IMR-90 (cell line): ENCODE measurements at regions not wholly inside any gene's neighbourhood (a gene's known extent, or its start where the extent isn't known, plus 50 kb on each side); places are given as distances from the start of the nearest gene placed in this dataset.

Experiments used
- ATAC-seq: fragments of 200-7000 bp; cut with Tn5 transposase; 2 replicates; pipeline ENCODE4 v1.9.1; 2020; ENCODE audit warnings: low read depth, mild to moderate bottlenecking, moderate library complexity
- BruUV-seq: library from RNA; stranded (reverse); fragments of 400-500 nt; replicated peaks from 2 replicates; lab custom pipeline; 2021; lab: Mats Ljungman, UMichigan
- CTCF ChIA-PET: fragments of 300-600 bp; formaldehyde crosslinking; extraction: SDS; loops from one replicate; lab custom pipeline; 2021; ENCODE audit warnings: antibody characterized with exemption; lab: Yijun Ruan, JAX
- POLR2A ChIA-PET: fragments of 300-600 bp; sonication (Branson Sonifier 250); formaldehyde crosslinking; loops from one replicate; lab custom pipeline; 2022; ENCODE audit warnings: antibody characterized with exemption; ENCODE audit not compliant: unreplicated experiment; lab: Charles Lee
- DNase-seq: peaks from one replicate; pipeline ENCODE4 v3.0.0; 2013
- H2AFZ ChIP-seq: replicated peaks from 2 replicates; pipeline ENCODE3; 2013; ENCODE audit warnings: low read length, mild to moderate bottlenecking; ENCODE audit not compliant: poor library complexity
- H2AK5ac ChIP-seq: 2 replicates; pipeline ENCODE4 v1.6.1; 2013; ENCODE audit warnings: low read depth, low read length, inconsistent platforms
- H2AK9ac ChIP-seq: replicated peaks from 2 replicates; pipeline ENCODE3; 2013; ENCODE audit warnings: mild to moderate bottlenecking, low read depth, low read length, moderate library complexity; ENCODE audit not compliant: poor library complexity
- H2BK120ac ChIP-seq: 2 replicates; pipeline ENCODE4 v1.6.1; 2013; ENCODE audit warnings: low read depth, low read length, inconsistent platforms
- H2BK15ac ChIP-seq: 3 replicates; pipeline ENCODE4 v1.6.1; 2013; ENCODE audit warnings: low read depth, low read length, inconsistent platforms
- H2BK20ac ChIP-seq: 2 replicates; pipeline ENCODE4 v1.6.1; 2013; ENCODE audit warnings: low read depth, mild to moderate bottlenecking, inconsistent platforms, low read length, moderate library complexity
- H2BK5ac ChIP-seq: 2 replicates; pipeline ENCODE4 v1.6.1; 2013; ENCODE audit warnings: mild to moderate bottlenecking, low read depth, low read length, inconsistent platforms; ENCODE audit not compliant: poor library complexity, severe bottlenecking
- H3K14ac ChIP-seq: replicated peaks from 2 replicates; pipeline ENCODE4 v1.6.1; 2013; ENCODE audit warnings: low read depth, low read length, inconsistent platforms
- H3K18ac ChIP-seq: 2 replicates; pipeline ENCODE4 v1.6.1; 2013; ENCODE audit warnings: low read depth, low read length, control low read depth
- H3K23ac ChIP-seq: 2 replicates; pipeline ENCODE4 v1.6.1; 2013; ENCODE audit warnings: low read depth, low read length, inconsistent platforms
- H3K27ac ChIP-seq: 2 replicates; pipeline ENCODE4 v1.5.1; 2013; ENCODE audit warnings: mild to moderate bottlenecking, control low read depth, low read length; ENCODE audit not compliant: insufficient read depth
- H3K27me3 ChIP-seq: 2 replicates; pipeline ENCODE4 v1.6.1; 2013; ENCODE audit warnings: low read length; ENCODE audit not compliant: control insufficient read depth, insufficient read depth
- H3K36me3 ChIP-seq: 2 replicates; pipeline ENCODE4 v1.6.1; 2013; ENCODE audit warnings: low read length, mixed read lengths; ENCODE audit not compliant: control insufficient read depth, insufficient read depth
- H3K4ac ChIP-seq: 2 replicates; pipeline ENCODE4 v1.6.1; 2013; ENCODE audit warnings: low read depth, low read length, inconsistent platforms
- H3K4me1 ChIP-seq: 2 replicates; pipeline ENCODE4 v1.6.1; 2013; ENCODE audit warnings: low read length, mixed read lengths; ENCODE audit not compliant: control insufficient read depth, insufficient read depth
- H3K4me2 ChIP-seq: 2 replicates; pipeline ENCODE4 v1.6.1; 2013; ENCODE audit warnings: low read depth, mild to moderate bottlenecking, control low read depth, low read length, moderate library complexity
- H3K4me3 ChIP-seq: 2 replicates; pipeline ENCODE4 v1.5.1; 2013; ENCODE audit warnings: low read depth, mild to moderate bottlenecking, control low read depth, low read length, moderate library complexity; ENCODE audit not compliant: insufficient read depth
- H3K56ac ChIP-seq: 2 replicates; pipeline ENCODE4 v1.6.1; 2013; ENCODE audit warnings: low read length, inconsistent platforms; ENCODE audit not compliant: insufficient read depth; ENCODE audit errors: extremely low read depth
- H3K79me1 ChIP-seq, 2 experiments: 2 replicates each; pipeline ENCODE4 v1.6.1; 2013; ENCODE audit warnings: low read length in 2 of 2, inconsistent platforms in 1 of 2, low read depth in 1 of 2
- H3K9ac ChIP-seq: 2 replicates; pipeline ENCODE4 v1.6.1; 2013; ENCODE audit warnings: low read depth, low read length, control low read depth
- H3K9me1 ChIP-seq: 2 replicates; pipeline ENCODE4 v1.6.1; 2013; ENCODE audit warnings: low read length, inconsistent platforms; ENCODE audit not compliant: insufficient read depth
- H3K9me3 ChIP-seq: 2 replicates; pipeline ENCODE4 v1.6.1; 2013; ENCODE audit warnings: low read length; ENCODE audit not compliant: control insufficient read depth, insufficient read depth
- H4K20me1 ChIP-seq: 2 replicates; pipeline ENCODE4 v1.6.1; 2013; ENCODE audit warnings: low read length, inconsistent platforms; ENCODE audit not compliant: insufficient read depth
- H4K5ac ChIP-seq: 2 replicates; pipeline ENCODE4 v1.6.1; 2013; ENCODE audit warnings: mild to moderate bottlenecking, low read depth, low read length, control low read depth
- H4K8ac ChIP-seq, 2 experiments: 2 replicates each; pipeline ENCODE4 v1.6.1; 2013; ENCODE audit warnings: low read depth in 2 of 2, low read length in 2 of 2, control low read depth in 1 of 2, inconsistent platforms in 1 of 2
- H4K91ac ChIP-seq: 2 replicates; pipeline ENCODE4 v1.6.1; 2013; ENCODE audit warnings: low read depth, low read length, inconsistent platforms; ENCODE audit not compliant: insufficient read depth
- BHLHE40 ChIP-seq: fragments of 150-350 bp; IDR thresholded peaks from 2 replicates; pipeline ENCODE4 v1.6.1; 2016; ENCODE audit warnings: mild to moderate bottlenecking, low read depth, low read length
- CEBPB ChIP-seq: IDR thresholded peaks from 2 replicates; pipeline ENCODE4 v1.6.1; 2012; ENCODE audit warnings: low read depth, low read length, improper control_type of control experiment
- CHD1 ChIP-seq: IDR thresholded peaks from 2 replicates; pipeline ENCODE4 v1.6.1; 2012; ENCODE audit warnings: low read depth, low read length, improper control_type of control experiment
- FOS ChIP-seq: fragments of 150-350 bp; IDR thresholded peaks from 2 replicates; pipeline ENCODE4 v1.6.1; 2016; ENCODE audit warnings: low read depth, low read length
- MAFK ChIP-seq: IDR thresholded peaks from 2 replicates; pipeline ENCODE4 v1.6.1; 2012; ENCODE audit warnings: low read depth, low read length, improper control_type of control experiment
- MAZ ChIP-seq: IDR thresholded peaks from 2 replicates; pipeline ENCODE4 v1.6.1; 2012; ENCODE audit warnings: low read depth, mild to moderate bottlenecking, low read length, improper control_type of control experiment, moderate library complexity, borderline replicate concordance
- MXI1 ChIP-seq: IDR thresholded peaks from 2 replicates; pipeline ENCODE4 v1.6.1; 2012; ENCODE audit warnings: low read depth, mild to moderate bottlenecking, low read length, moderate library complexity, borderline replicate concordance
- NFE2L2 ChIP-seq: fragments of 150-350 bp; IDR thresholded peaks from 2 replicates; pipeline ENCODE4 v1.6.1; 2016; ENCODE audit warnings: low read depth, mild to moderate bottlenecking, low read length
- POLR2A ChIP-seq: IDR thresholded peaks from 2 replicates; pipeline ENCODE4 v1.6.1; 2012; ENCODE audit warnings: mild to moderate bottlenecking, low read depth, low read length
- RAD21 ChIP-seq: IDR thresholded peaks from 2 replicates; pipeline ENCODE4 v1.6.1; 2012; ENCODE audit warnings: low read length, improper control_type of control experiment
- RCOR1 ChIP-seq: IDR thresholded peaks from 2 replicates; pipeline ENCODE4 v1.6.1; 2012; ENCODE audit warnings: mild to moderate bottlenecking, low read length, improper control_type of control experiment; ENCODE audit not compliant: insufficient replicate concordance
- RFX5 ChIP-seq: IDR thresholded peaks from 2 replicates; pipeline ENCODE4 v1.8.0; 2012; ENCODE audit warnings: low read depth, mild to moderate bottlenecking, low read length, moderate library complexity
- SMC3 ChIP-seq: fragments of 150-350 bp; IDR thresholded peaks from 2 replicates; pipeline ENCODE4 v1.6.1; 2016; ENCODE audit warnings: low read depth, mild to moderate bottlenecking, antibody characterized with exemption, low read length, moderate library complexity
- WGBS, 2 experiments: methylation state at CpG; one replicate each; pipeline versions ENCODE4 v1.1.5 to v1.1.7; 2013; ENCODE audit warnings: missing lambda C conversion rate in 2 of 2; ENCODE audit not compliant: insufficient read length in 1 of 2; ENCODE audit errors: extremely low coverage in 2 of 2; 5-methylcytosine and 5-hydroxymethylcytosine counted together
- dilution Hi-C: fragments of 300-500 bp; cut with HindIII; formaldehyde crosslinking; loops from one replicate; pipeline ENCODE4 v1.14.3; 2018; ENCODE audit warnings: low sequenced_read_pairs; ENCODE audit not compliant: unreplicated experiment
- in situ Hi-C: fragments of 300-500 bp; cut with MboI; formaldehyde crosslinking; loops from 3 replicates; pipeline ENCODE4 v1.14.3; 2019; ENCODE audit warnings: low sequenced_read_pairs, inconsistent platforms, mixed read lengths
- intact Hi-C: fragments of 100-400 bp; cut with micrococcal nuclease; formaldehyde crosslinking; loops from 2 replicates; pipeline ENCODE4 v1.10.0; 2022
- TF ChIP-seq, protein P1 (sequence below): conservative IDR thresholded peaks from 2 replicates; pipeline ENCODE4 v1.5.1; 2012; ENCODE audit warnings: mild to moderate bottlenecking, low read depth, low read length, improper control_type of control experiment
- TF ChIP-seq, protein P2 (sequence below): fragments of 150-350 bp; IDR thresholded peaks from 2 replicates; pipeline ENCODE4 v1.6.1; 2017; ENCODE audit warnings: mild to moderate bottlenecking, antibody characterized with exemption, low read length, low read depth
- TF ChIP-seq, protein P3 (sequence below): fragments of 150-350 bp; IDR thresholded peaks from 2 replicates; pipeline ENCODE4 v1.6.1; 2016; ENCODE audit warnings: low read depth, mild to moderate bottlenecking, low read length, moderate library complexity, borderline replicate concordance

DNA sequence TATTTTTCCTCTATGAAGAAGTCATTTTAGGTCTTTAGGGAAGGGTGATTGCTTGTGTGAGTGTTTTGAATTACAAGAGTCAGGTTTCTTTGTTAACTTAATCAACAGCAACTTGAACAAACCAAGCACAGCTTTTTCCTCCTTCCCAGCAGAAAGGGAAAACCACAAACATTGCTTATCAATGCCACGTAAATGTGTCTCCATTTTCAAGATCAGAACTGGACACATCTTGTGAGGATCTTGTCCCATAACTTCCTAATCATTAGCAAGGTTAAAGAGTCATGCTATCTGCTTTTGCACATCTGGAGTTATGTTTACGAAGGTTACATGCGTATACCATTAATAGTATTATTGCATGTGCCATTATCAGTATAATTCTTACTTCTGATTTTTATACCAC is 248.0 kb upstream of the FLRT2 start:
- DNase-seq: no peak

More for the DNA sequence above, 248.0 kb upstream of the FLRT2 start:
- no peak overlapping the region for H3K23ac ChIP-seq
- no peak overlapping the region for H3K4ac ChIP-seq
- no peaks in the 10 kb centered on the region for H3K27me3 ChIP-seq
- in situ Hi-C loops: no loop called here
- no peak overlapping the region for H3K27ac ChIP-seq
- ChIA-PET POLR2A (no interaction called here), CTCF (no interaction called here)
- no peak overlapping the region for H2BK5ac ChIP-seq
- no CpG with 5 or more reads among the region's 3 CpGs for WGBS, 2 experiments
- dilution Hi-C loops: no loop called here
- no peak overlapping the region for H3K9ac ChIP-seq
- no peaks in the 10 kb centered on the region for H3K9me1 ChIP-seq
- no peak overlapping the region for H4K5ac ChIP-seq
- no peak overlapping the region for H4K8ac ChIP-seq
- no peak overlapping the region for H2AK5ac ChIP-seq
- H3K9me3 ChIP-seq: no peaks in the 10 kb centered on the region
- H3K4me2 ChIP-seq: no peak overlapping the region
- H3K36me3 ChIP-seq: no peaks in the 10 kb centered on the region
- no peak overlapping the region for H2BK120ac ChIP-seq
- no TSS peak for BruUV-seq
- H3K4me3 ChIP-seq: no peak overlapping the region
- ATAC-seq: no peak
- no peak overlapping the region for H2BK15ac ChIP-seq
- intact Hi-C loops: no loop called here
- no peak overlapping the region for H3K18ac ChIP-seq
- no peak overlapping the region for H2AK9ac ChIP-seq
- no peak overlapping the region for H3K56ac ChIP-seq
- H2BK20ac ChIP-seq: no peak overlapping the region
- no peaks in the 10 kb centered on the region for H3K4me1 ChIP-seq
- TF ChIP-seq CHD1 (no peak), NFE2L2 (no peak), RAD21 (no peak), POLR2A (no peak), SMC3 (no peak), BHLHE40 (no peak), RFX5 (no peak), FOS (no peak), CEBPB (no peak), MAZ (no peak), MAFK (no peak), MXI1 (no peak), RCOR1 (no peak)
- TF ChIP-seq, protein P1, sequence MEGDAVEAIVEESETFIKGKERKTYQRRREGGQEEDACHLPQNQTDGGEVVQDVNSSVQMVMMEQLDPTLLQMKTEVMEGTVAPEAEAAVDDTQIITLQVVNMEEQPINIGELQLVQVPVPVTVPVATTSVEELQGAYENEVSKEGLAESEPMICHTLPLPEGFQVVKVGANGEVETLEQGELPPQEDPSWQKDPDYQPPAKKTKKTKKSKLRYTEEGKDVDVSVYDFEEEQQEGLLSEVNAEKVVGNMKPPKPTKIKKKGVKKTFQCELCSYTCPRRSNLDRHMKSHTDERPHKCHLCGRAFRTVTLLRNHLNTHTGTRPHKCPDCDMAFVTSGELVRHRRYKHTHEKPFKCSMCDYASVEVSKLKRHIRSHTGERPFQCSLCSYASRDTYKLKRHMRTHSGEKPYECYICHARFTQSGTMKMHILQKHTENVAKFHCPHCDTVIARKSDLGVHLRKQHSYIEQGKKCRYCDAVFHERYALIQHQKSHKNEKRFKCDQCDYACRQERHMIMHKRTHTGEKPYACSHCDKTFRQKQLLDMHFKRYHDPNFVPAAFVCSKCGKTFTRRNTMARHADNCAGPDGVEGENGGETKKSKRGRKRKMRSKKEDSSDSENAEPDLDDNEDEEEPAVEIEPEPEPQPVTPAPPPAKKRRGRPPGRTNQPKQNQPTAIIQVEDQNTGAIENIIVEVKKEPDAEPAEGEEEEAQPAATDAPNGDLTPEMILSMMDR: no peak
- TF ChIP-seq, protein P2, sequence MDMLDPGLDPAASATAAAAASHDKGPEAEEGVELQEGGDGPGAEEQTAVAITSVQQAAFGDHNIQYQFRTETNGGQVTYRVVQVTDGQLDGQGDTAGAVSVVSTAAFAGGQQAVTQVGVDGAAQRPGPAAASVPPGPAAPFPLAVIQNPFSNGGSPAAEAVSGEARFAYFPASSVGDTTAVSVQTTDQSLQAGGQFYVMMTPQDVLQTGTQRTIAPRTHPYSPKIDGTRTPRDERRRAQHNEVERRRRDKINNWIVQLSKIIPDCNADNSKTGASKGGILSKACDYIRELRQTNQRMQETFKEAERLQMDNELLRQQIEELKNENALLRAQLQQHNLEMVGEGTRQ: no peak
- TF ChIP-seq, protein P3, sequence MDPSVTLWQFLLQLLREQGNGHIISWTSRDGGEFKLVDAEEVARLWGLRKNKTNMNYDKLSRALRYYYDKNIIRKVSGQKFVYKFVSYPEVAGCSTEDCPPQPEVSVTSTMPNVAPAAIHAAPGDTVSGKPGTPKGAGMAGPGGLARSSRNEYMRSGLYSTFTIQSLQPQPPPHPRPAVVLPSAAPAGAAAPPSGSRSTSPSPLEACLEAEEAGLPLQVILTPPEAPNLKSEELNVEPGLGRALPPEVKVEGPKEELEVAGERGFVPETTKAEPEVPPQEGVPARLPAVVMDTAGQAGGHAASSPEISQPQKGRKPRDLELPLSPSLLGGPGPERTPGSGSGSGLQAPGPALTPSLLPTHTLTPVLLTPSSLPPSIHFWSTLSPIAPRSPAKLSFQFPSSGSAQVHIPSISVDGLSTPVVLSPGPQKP: no peak
- H4K91ac ChIP-seq: no peak overlapping the region
- no peaks in the 10 kb centered on the region for H4K20me1 ChIP-seq
- no peak overlapping the region for H3K14ac ChIP-seq
- H3K79me1 ChIP-seq: no peaks in the 10 kb centered on the region
- H2AFZ ChIP-seq: no peak overlapping the region
